Aorta (tissue), 5 donors: ENCODE measurements at regions not wholly inside any gene's neighbourhood (a gene's known extent, or its start where the extent isn't known, plus 50 kb on each side); places are given as distances from the start of the nearest gene placed in this dataset.
"Not testable (repeated sequence)": the region's sequence is repeated elsewhere in the genome, so short reads cannot be mapped to it uniquely, and the experiment has no call there.

Experiments used
- ATAC-seq: fragments of 200-7000 bp; cut with Tn5 transposase; one replicate; pipeline ENCODE4 v1.9.1; 2022; ENCODE audit warnings: moderate library complexity; ENCODE audit not compliant: low FRiP score
- DNase-seq, 2 donors: peaks; one replicate each; pipeline ENCODE4 v3.0.0-alpha.2; 2020
- H3K27ac ChIP-seq, 2 donors: one replicate each; pipeline ENCODE4 v1.5.1; 2013; ENCODE audit warnings: low read length in 2 of 2, mild to moderate bottlenecking in 2 of 2, moderate library complexity in 2 of 2, control low read depth in 1 of 2, inconsistent platforms in 1 of 2, low read depth in 1 of 2
- H3K27me3 ChIP-seq, 2 donors: one replicate each; pipeline ENCODE4 v1.6.1; 2013; ENCODE audit warnings: control low read depth in 1 of 2, low read length in 1 of 2, mild to moderate bottlenecking in 1 of 2, moderate library complexity in 1 of 2; ENCODE audit not compliant: insufficient read depth in 2 of 2, control insufficient read depth in 1 of 2
- H3K36me3 ChIP-seq, 2 donors: one replicate each; pipeline ENCODE4 v1.6.1; 2013; ENCODE audit warnings: control low read depth in 1 of 2, low read length in 1 of 2, mild to moderate bottlenecking in 1 of 2; ENCODE audit not compliant: insufficient read depth in 2 of 2, control insufficient read depth in 1 of 2
- H3K4me1 ChIP-seq, 2 donors: one replicate each; pipeline ENCODE4 v1.6.1; 2013; ENCODE audit warnings: low read length in 2 of 2, control low read depth in 1 of 2, mild to moderate bottlenecking in 1 of 2, moderate library complexity in 1 of 2; ENCODE audit not compliant: insufficient read depth in 2 of 2, control insufficient read depth in 1 of 2
- H3K4me3 ChIP-seq, 2 donors: one replicate each; pipeline ENCODE4 v1.5.1; 2013; ENCODE audit warnings: low read length in 2 of 2, control low read depth in 1 of 2, mild to moderate bottlenecking in 1 of 2
- H3K9me3 ChIP-seq: one replicate; pipeline ENCODE4 v1.6.1; 2013; ENCODE audit warnings: mild to moderate bottlenecking, low read length; ENCODE audit not compliant: control insufficient read depth
- WGBS, 2 donors: extraction: QIAGEN DNeasy Blood & Tissue Kit; methylation state at CpG; one replicate each; pipeline ENCODE4 v1.1.7; 2013; 5-methylcytosine and 5-hydroxymethylcytosine counted together
- intact Hi-C, 2 donors: fragments of 100-400 bp; cut with DNase I; formaldehyde crosslinking; loops; one replicate each; pipeline versions ENCODE4 v1.14.2 to v1.15.0; 2022
- donor health status: healthy with polysubstance abuse.
- donor health status: Bipolar disorder and iron deficiency.
- donor health status: DM: no; HTN: no; CAD: no.
- donor health status: DM: no; HTN: no; CAD: no.
- donor health status: DM: yes; HTN: yes; CAD: no.

GRCh38 chr4:34318773-34319172 lies 1925.5 kb downstream of the ARAP2 start:
- Histone ChIP-seq H3K9me3 (no peaks in the 10 kb centered on the region), H3K4me1 (no peaks in the 10 kb centered on the region), H3K4me3 (no peak overlapping the region), H3K27me3 (no peaks in the 10 kb centered on the region), H3K36me3 (no peaks in the 10 kb centered on the region), H3K27ac (no peak overlapping the region)
- intact Hi-C loops = no loop called here
- ATAC-seq (no peak), DNase-seq (no peak)

- no peaks in the 10 kb centered on the region for H3K36me3 ChIP-seq
- H3K27ac ChIP-seq = no peak overlapping the region
- H3K4me3 ChIP-seq = no peak overlapping the region
- 67 to 83% methylated on average over 1 of the region's 1 CpG for WGBS, 2 donors
- ATAC-seq = no peak
- H3K9me3 ChIP-seq = no peaks in the 10 kb centered on the region
- intact Hi-C loops = no loop called here
- H3K4me1 ChIP-seq = no peaks in the 10 kb centered on the region
- no peaks in the 10 kb centered on the region for H3K27me3 ChIP-seq
- DNase-seq = no peak
Observed at GRCh38 chr4:34323549-34324320, 1920.6 kb downstream of the ARAP2 start.

GRCh38 chr4:34328939-34329338 lies 1915.4 kb downstream of the ARAP2 start:
- 88 to 97% methylated on average over 1 of the region's 1 CpG for WGBS, 2 donors
- Histone ChIP-seq H3K9me3 (no peaks in the 10 kb centered on the region), H3K27ac (no peak overlapping the region), H3K4me1 (no peaks in the 10 kb centered on the region), H3K27me3 (no peaks in the 10 kb centered on the region), H3K4me3 (no peak overlapping the region), H3K36me3 (no peaks in the 10 kb centered on the region)
- ATAC-seq = no peak
- DNase-seq = no peak
- intact Hi-C loops = no loop called here

- WGBS, 2 donors = 94 to 95% methylated on average over 13 of the region's 13 CpGs
- DNase-seq, ATAC-seq, H3K4me3 ChIP-seq, intact Hi-C loops, H3K27ac ChIP-seq, H3K27me3 ChIP-seq, H3K36me3 ChIP-seq, H3K9me3 ChIP-seq, H3K4me1 ChIP-seq: not testable (repeated sequence)
Observed at GRCh38 chr4:34335156-34335555, 1909.2 kb downstream of the ARAP2 start.

GRCh38 chr4:34335556-34335955 lies 1908.8 kb downstream of the ARAP2 start:
- H3K36me3 ChIP-seq, ATAC-seq, H3K27me3 ChIP-seq, DNase-seq, intact Hi-C loops, H3K9me3 ChIP-seq, H3K4me3 ChIP-seq, H3K4me1 ChIP-seq, H3K27ac ChIP-seq: not testable (repeated sequence)
- WGBS, 2 donors = 91 to 97% methylated on average over 8 to 22 of the region's 22 CpGs

GRCh38 chr4:34362654-34363053 lies 1881.7 kb downstream of the ARAP2 start:
- no peak for ATAC-seq

GRCh38 chr4:34363842-34364241 lies 1880.5 kb downstream of the ARAP2 start:
- H3K27ac ChIP-seq = no peak overlapping the region
- no peaks in the 10 kb centered on the region for H3K27me3 ChIP-seq
- no peaks in the 10 kb centered on the region for H3K36me3 ChIP-seq
- no peak overlapping the region for H3K4me3 ChIP-seq
- WGBS, 2 donors = 90 to 97% methylated on average over 2 of the region's 2 CpGs
- H3K9me3 ChIP-seq = peaks cover 1% of the 10 kb centered on the region
- ATAC-seq (no peak), DNase-seq (no peak)
- intact Hi-C loops = no loop called here
- H3K4me1 ChIP-seq = no peaks in the 10 kb centered on the region

More at GRCh38 chr4:34362654-34363053, 1881.7 kb downstream of the ARAP2 start:
- no peak for DNase-seq
- intact Hi-C loops = no loop called here
- Histone ChIP-seq H3K27ac (no peak overlapping the region), H3K4me3 (no peak overlapping the region), H3K36me3 (no peaks in the 10 kb centered on the region), H3K4me1 (no peaks in the 10 kb centered on the region), H3K9me3 (peaks cover 1% of the 10 kb centered on the region), H3K27me3 (no peaks in the 10 kb centered on the region)

- H3K36me3 ChIP-seq = no peaks in the 10 kb centered on the region
- DNase-seq (no peak), ATAC-seq (no peak)
- intact Hi-C loops = no loop called here
- H3K4me3 ChIP-seq = no peak overlapping the region
- 88 to 91% methylated on average over 2 of the region's 2 CpGs for WGBS, 2 donors
- no peak overlapping the region for H3K27ac ChIP-seq
- H3K27me3 ChIP-seq = no peaks in the 10 kb centered on the region
- no peaks in the 10 kb centered on the region for H3K4me1 ChIP-seq
- H3K9me3 ChIP-seq = peaks cover 1% of the 10 kb centered on the region
Observed at GRCh38 chr4:34365946-34366345, 1878.4 kb downstream of the ARAP2 start.

- WGBS, 2 donors = 58 to 67% methylated on average over 2 of the region's 2 CpGs
- Histone ChIP-seq H3K4me3 (no peak overlapping the region), H3K36me3 (no peaks in the 10 kb centered on the region), H3K27me3 (no peaks in the 10 kb centered on the region), H3K9me3 (no peaks in the 10 kb centered on the region), H3K27ac (no peak overlapping the region), H3K4me1 (no peaks in the 10 kb centered on the region)
- intact Hi-C loops = no loop called here
- DNase-seq = no peak
- ATAC-seq = peak; percentile 44
Observed at GRCh38 chr4:34371676-34372075, 1872.6 kb downstream of the ARAP2 start.
